Non-pigmented ciliary epithelial cell (primary cell): ENCODE measurements at regions not wholly inside any gene's neighbourhood (a gene's known extent, or its start where the extent isn't known, plus 50 kb on each side); places are given as distances from the start of the nearest gene placed in this dataset.
"Not testable (repeated sequence)": the region's sequence is repeated elsewhere in the genome, so short reads cannot be mapped to it uniquely, and the experiment has no call there.

Source experiments
- DNase-seq: peaks from one replicate; pipeline ENCODE4 v3.0.0-alpha.2; 2010; ENCODE audit warnings: low read depth

GRCh38 chr1:102821707-102822106 is 286.6 kb downstream of the COL11A1 start:
- DNase-seq = no peak

GRCh38 chr1:102800406-102800805 is 307.9 kb downstream of the COL11A1 start:
- DNase-seq = no peak

- peak; percentile 26 for DNase-seq
Measured at GRCh38 chr1:102799496-102799895, 308.8 kb downstream of the COL11A1 start.

- no peak for DNase-seq
Measured at GRCh38 chr1:102798718-102799117, 309.6 kb downstream of the COL11A1 start.

GRCh38 chr1:102796429-102796828 is 311.9 kb downstream of the COL11A1 start:
- DNase-seq = no peak

- DNase-seq = no peak
Measured at GRCh38 chr1:102790997-102791396, 317.3 kb downstream of the COL11A1 start.

- not testable (repeated sequence) for DNase-seq
Measured at GRCh38 chr1:102789951-102790350, 318.4 kb downstream of the COL11A1 start.

GRCh38 chr1:102783487-102783886 is 324.8 kb downstream of the COL11A1 start:
- DNase-seq = no peak

GRCh38 chr1:102782144-102782543 is 326.2 kb downstream of the COL11A1 start:
- no peak for DNase-seq

- no peak for DNase-seq
Measured at GRCh38 chr1:102776071-102776470, 332.3 kb downstream of the COL11A1 start.

GRCh38 chr1:102772831-102773230 is 335.5 kb downstream of the COL11A1 start:
- no peak for DNase-seq

GRCh38 chr1:102758418-102758817 is 349.9 kb downstream of the COL11A1 start:
- DNase-seq = no peak

GRCh38 chr1:102757363-102757762 is 351.0 kb downstream of the COL11A1 start:
- DNase-seq = no peak

- no peak for DNase-seq
Measured at GRCh38 chr1:102751111-102751510, 357.2 kb downstream of the COL11A1 start.

GRCh38 chr1:102742426-102742825 is 365.9 kb downstream of the COL11A1 start:
- DNase-seq = no peak

GRCh38 chr1:102733491-102734236 is 374.7 kb downstream of the COL11A1 start:
- no peak for DNase-seq

- peak; percentile 36 for DNase-seq
Measured at GRCh38 chr1:102732927-102733326, 375.4 kb downstream of the COL11A1 start.

GRCh38 chr1:102726417-102726816 is 381.9 kb downstream of the COL11A1 start:
- DNase-seq = no peak

GRCh38 chr1:102724741-102725140 is 383.6 kb downstream of the COL11A1 start:
- DNase-seq = no peak

- DNase-seq = no peak
Measured at GRCh38 chr1:102715150-102715549, 393.2 kb downstream of the COL11A1 start.

GRCh38 chr1:102699524-102699923 is 408.8 kb downstream of the COL11A1 start:
- DNase-seq = no peak

GRCh38 chr1:102693345-102693744 is 415.0 kb downstream of the COL11A1 start:
- no peak for DNase-seq

- DNase-seq = no peak
Measured at GRCh38 chr1:102691592-102692090, 416.7 kb downstream of the COL11A1 start.

GRCh38 chr1:102687383-102687782 is 420.9 kb downstream of the COL11A1 start:
- DNase-seq = no peak
